Tibial nerve (tissue), 4 donors: ENCODE measurements at regions not wholly inside any gene's neighbourhood (a gene's known extent, or its start where the extent isn't known, plus 50 kb on each side); places are given as distances from the start of the nearest gene placed in this dataset.
A peak's percentile ranks its signal among the peaks of the same experiment; 100 is the strongest.

ENCODE experiments used
- DNase-seq, 2 donors: peaks; one replicate each; pipeline ENCODE4 v3.0.0-alpha.2; 2019; ENCODE audit warnings: low spot score in 2 of 2
- H3K27ac ChIP-seq, 4 donors: fragments of 200-600 bp; sonication (generic) in 3 of 4; one replicate each; pipeline ENCODE4 v1.5.1; 2017 to 2019; ENCODE audit warnings: mild to moderate bottlenecking in 1 of 4
- H3K27me3 ChIP-seq, 2 donors: fragments of 200-600 bp; sonication (generic) in 1 of 2; one replicate each; pipeline versions ENCODE4 v1.5.1 to v1.6.0; 2017 to 2019
- H3K36me3 ChIP-seq, 3 donors: fragments of 200-600 bp; sonication (generic); one replicate each; pipeline ENCODE4 v1.5.1; 2018 to 2019
- H3K4me1 ChIP-seq, 4 donors: fragments of 200-600 bp; sonication (generic) in 3 of 4; one replicate each; pipeline ENCODE4 v1.5.1; 2017 to 2019
- H3K4me3 ChIP-seq, 4 donors: fragments of 200-600 bp; sonication (generic) in 3 of 4; one replicate each; pipeline ENCODE4 v1.5.1; 2017 to 2019; ENCODE audit warnings: mild to moderate bottlenecking in 1 of 4, moderate library complexity in 1 of 4
- H3K9me3 ChIP-seq, 4 donors: fragments of 200-600 bp; sonication (generic) in 3 of 4; one replicate each; pipeline ENCODE4 v1.5.1; 2017 to 2019
- CTCF ChIP-seq, 5 experiments: fragments of 200-600 bp in 3 of 5; fragments of 450-650 bp in 2 of 5; sonication (generic) in 3 of 5; IDR thresholded peaks; one replicate each; pipeline ENCODE4 v1.5.1; 2016 to 2019; ENCODE audit warnings: antibody characterized with exemption in 5 of 5, mild to moderate bottlenecking in 3 of 5, moderate library complexity in 2 of 5
- EP300 ChIP-seq, 2 donors: sonication (generic); formaldehyde crosslinking; IDR thresholded peaks; one replicate each; pipeline ENCODE4 v1.6.1; 2017; ENCODE audit warnings: antibody characterized with exemption in 2 of 2, mild to moderate bottlenecking in 1 of 2
- POLR2A ChIP-seq, 2 donors: fragments of 450-650 bp; IDR thresholded peaks; one replicate each; pipeline ENCODE4 v1.6.1; 2017; ENCODE audit warnings: antibody characterized with exemption in 2 of 2, mild to moderate bottlenecking in 2 of 2, moderate library complexity in 2 of 2
- WGBS, 2 donors: methylation state at CpG; one replicate each; pipeline ENCODE4 v1.1.5; 2018; 5-methylcytosine and 5-hydroxymethylcytosine counted together

DNA sequence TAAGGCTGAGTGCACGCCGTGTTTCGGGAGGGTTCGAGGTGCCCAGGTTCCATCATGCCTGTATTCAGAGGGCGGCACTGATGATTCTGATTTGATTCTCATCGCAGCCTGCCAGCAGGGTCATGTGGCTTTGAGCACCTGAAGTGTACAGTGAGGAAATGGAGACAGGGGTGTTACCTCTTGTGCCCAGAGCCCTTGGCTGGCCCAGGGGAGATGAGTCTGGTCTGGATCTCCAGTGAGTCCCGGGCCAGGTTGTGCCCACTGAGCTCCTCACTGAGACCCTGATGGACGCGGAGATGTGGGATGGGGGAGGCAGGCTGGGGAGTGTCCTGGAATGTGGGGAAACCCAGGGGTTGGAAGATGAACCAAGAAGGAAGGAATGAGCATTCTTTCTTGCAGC lies 54.7 kb downstream of the GADD45G start:
- no peaks in the 10 kb centered on the region for H3K27me3 ChIP-seq
- WGBS, 2 donors, result 98% methylated on average over 9 of the region's 9 CpGs
- H3K27ac ChIP-seq, result no peak overlapping the region
- H3K9me3 ChIP-seq, result no peaks in the 10 kb centered on the region
- no peaks in the 10 kb centered on the region for H3K36me3 ChIP-seq
- H3K4me3 ChIP-seq, result no peak overlapping the region
- TF ChIP-seq CTCF (IDR thresholded peaks at IDR 0.05) (no peak), EP300 (IDR thresholded peaks at IDR 0.05) (no peak), POLR2A (IDR thresholded peaks at IDR 0.05) (no peak)
- DNase-seq, result no peak
- peaks cover 5 to 41% (median 14%) of the 10 kb centered on the region in 4 donors for H3K4me1 ChIP-seq

- H3K27ac ChIP-seq, result no peak overlapping the region
- TF ChIP-seq POLR2A (IDR thresholded peaks at IDR 0.05) (no peak), EP300 (IDR thresholded peaks at IDR 0.05) (no peak), CTCF (IDR thresholded peaks at IDR 0.05) (no peak)
- peaks cover 5 to 41% (median 14%) of the 10 kb centered on the region in 4 donors for H3K4me1 ChIP-seq
- H3K27me3 ChIP-seq, result no peaks in the 10 kb centered on the region
- H3K36me3 ChIP-seq, result no peaks in the 10 kb centered on the region
- H3K9me3 ChIP-seq, result no peaks in the 10 kb centered on the region
- WGBS, 2 donors, result 79 to 91% methylated on average over 6 of the region's 6 CpGs
- DNase-seq, result no peak
- H3K4me3 ChIP-seq, result no peak overlapping the region
Measured at GRCh38 chr9:89659891-89660685, 55.3 kb downstream of the GADD45G start.

GRCh38 chr9:89661391-89661949 lies 56.7 kb downstream of the GADD45G start:
- no peak for DNase-seq
- Histone ChIP-seq H3K9me3 (no peaks in the 10 kb centered on the region), H3K27ac (peak overlapping the region in 2 of 4 donors; percentile 65), H3K4me3 (peak overlapping the region in 2 of 4 donors; percentile 8 to 42), H3K27me3 (no peaks in the 10 kb centered on the region), H3K36me3 (no peaks in the 10 kb centered on the region), H3K4me1 (peaks cover 5 to 32% (median 14%) of the 10 kb centered on the region in 4 donors)
- 39 to 46% methylated on average over 13 of the region's 13 CpGs for WGBS, 2 donors
- TF ChIP-seq POLR2A (IDR thresholded peaks at IDR 0.05), result no peak
- TF ChIP-seq CTCF (IDR thresholded peaks at IDR 0.05), result no peak
- TF ChIP-seq EP300 (IDR thresholded peaks at IDR 0.05), result no peak

DNA sequence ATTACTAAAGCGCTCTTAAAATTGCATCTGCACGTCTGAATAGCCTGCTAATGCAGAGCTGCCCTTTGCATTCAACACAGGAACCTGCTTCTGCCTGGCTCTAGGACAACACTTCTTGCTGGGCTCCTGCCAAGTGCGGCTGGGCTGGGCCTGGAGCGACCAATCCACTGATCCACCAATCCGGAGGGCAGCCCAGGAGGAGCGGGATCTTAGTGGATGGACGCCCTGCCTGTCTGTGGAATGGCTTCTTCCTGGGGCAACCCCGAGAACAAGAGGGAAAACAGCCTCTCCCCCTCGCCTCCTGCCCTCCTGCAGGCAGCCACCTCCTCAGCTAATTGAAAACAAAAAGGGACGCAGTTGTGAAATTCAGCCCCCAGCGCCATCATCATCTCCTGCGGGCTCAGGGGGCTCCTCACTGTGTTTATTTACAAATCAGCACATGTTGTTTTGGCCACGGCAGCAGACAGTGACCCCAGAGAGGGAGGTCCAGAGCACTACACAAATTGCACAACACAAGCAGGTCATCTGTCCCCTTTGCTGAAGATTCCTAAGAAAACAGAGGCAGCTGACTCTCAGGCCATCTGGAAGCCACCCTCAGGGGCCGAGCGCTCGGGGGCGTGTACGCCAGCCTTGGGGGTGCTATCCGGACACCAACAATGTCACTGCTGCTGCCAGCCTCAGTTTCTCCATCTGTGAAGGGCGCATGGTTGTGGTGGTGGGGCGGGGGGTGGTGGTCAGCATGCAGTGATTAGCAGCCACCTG lies 57.3 kb downstream of the GADD45G start:
- Histone ChIP-seq H3K27me3 (no peaks in the 10 kb centered on the region), H3K27ac (peak overlapping the region in 3 of 4 donors; percentile 35 to 65 (median 65)), H3K36me3 (no peaks in the 10 kb centered on the region), H3K9me3 (no peaks in the 10 kb centered on the region), H3K4me1 (peaks cover 5 to 31% (median 14%) of the 10 kb centered on the region in 4 donors), H3K4me3 (peak overlapping the region; percentile 8 to 42 (median 22))
- WGBS, 2 donors, result 16 to 23% methylated on average over 20 to 21 of the region's 21 CpGs
- DNase-seq, result peak; percentile 96
- TF ChIP-seq EP300 (IDR thresholded peaks at IDR 0.05) (peak in 1 of 2 donors; percentile 78), CTCF (IDR thresholded peaks at IDR 0.05) (peak in 1 of 5 experiments; percentile 12), POLR2A (IDR thresholded peaks at IDR 0.05) (no peak)
